ENCODE measurements at regions not wholly inside any gene's neighbourhood (a gene's known extent, or its start where the extent isn't known, plus 50 kb on each side); places are given as distances from the start of the nearest gene placed in this dataset.
A peak's percentile ranks its signal among the peaks of the same experiment; 100 is the strongest.

DNA sequence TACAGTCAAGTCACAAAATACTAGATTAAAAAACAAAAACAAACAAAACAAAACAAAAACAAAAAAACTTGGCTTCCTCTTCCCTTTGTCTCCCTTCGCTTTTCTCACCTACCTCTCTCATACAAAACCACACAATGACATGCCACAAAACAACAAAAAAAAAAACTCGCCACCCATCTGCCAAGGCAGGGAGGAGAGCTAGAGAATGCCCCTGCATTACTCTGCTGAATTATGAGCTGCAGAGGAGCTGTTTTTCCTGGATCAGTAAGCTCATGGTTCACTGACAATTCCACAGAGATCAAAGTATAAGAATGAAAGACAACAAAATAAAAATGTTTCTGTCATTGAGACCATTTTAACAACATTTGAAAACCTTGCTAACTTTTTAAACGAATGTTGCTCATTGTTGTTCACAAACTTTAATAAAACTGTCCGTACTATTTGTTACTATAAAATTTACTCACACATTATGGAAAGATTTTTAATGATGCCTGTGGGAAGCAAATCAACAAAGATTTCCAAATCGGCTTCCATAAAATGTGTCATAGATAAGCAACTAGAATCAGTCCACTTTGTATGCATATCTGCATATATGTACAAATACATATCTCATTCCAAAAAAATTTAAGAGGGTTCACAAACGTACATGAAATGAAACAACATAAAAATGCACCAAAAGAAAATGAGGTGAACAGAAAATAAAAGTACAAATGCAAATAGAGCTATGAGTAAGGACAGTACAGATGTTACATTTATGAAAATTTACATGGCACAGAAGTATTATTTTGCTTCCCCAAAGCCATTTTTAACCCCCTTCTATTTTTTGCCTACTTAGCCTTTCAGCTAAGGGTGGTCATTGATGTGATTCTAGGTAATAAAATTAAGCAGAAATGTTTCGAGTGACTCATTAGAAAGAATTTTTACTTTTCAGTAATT is 252.4 kb upstream of the FAT4 start:
- Histone ChIP-seq H2AK9ac (replicated peaks; ENCODE audit: low read depth, low read length, poor library complexity) (no peak overlapping the region), H2BK120ac (ENCODE audit: low read depth, low read length) (no peak overlapping the region), H2BK20ac (ENCODE audit: low read depth, low read length) (no peak overlapping the region), H4K20me1 (ENCODE audit: insufficient read depth, low read length) (no peaks in the 10 kb centered on the region), H2AFZ (replicated peaks; ENCODE audit: low read length, poor library complexity) (peak overlapping the region; percentile 61), H3K4me3 (ENCODE audit: insufficient read depth, low read depth, low read length) (no peak overlapping the region), H3K9me3 (ENCODE audit: control insufficient read depth, insufficient read depth, low read length) (no peaks in the 10 kb centered on the region), H3K27me3 (ENCODE audit: control insufficient read depth, insufficient read depth, low read length) (no peaks in the 10 kb centered on the region), H3K9ac (ENCODE audit: low read depth, low read length) (no peak overlapping the region), H2BK5ac (ENCODE audit: low read depth, low read length, poor library complexity, severe bottlenecking) (no peak overlapping the region), H3K4me2 (ENCODE audit: low read depth, low read length) (no peak overlapping the region), H3K56ac (ENCODE audit: extremely low read depth, insufficient read depth, low read length) (no peak overlapping the region), H3K36me3 (ENCODE audit: control insufficient read depth, insufficient read depth, low read length) (no peaks in the 10 kb centered on the region), H3K23ac (ENCODE audit: low read depth, low read length) (no peak overlapping the region; the same call in 1 of the 2 replicates), H3K4ac (ENCODE audit: low read depth, low read length) (no peak overlapping the region), H4K91ac (ENCODE audit: insufficient read depth, low read depth, low read length) (no peak overlapping the region), H2BK15ac (ENCODE audit: low read depth, low read length) (no peak overlapping the region), H4K8ac (ENCODE audit: low read depth in 2 of 2, low read length in 2 of 2) (no peak overlapping the region), H3K18ac (ENCODE audit: low read depth, low read length) (peak overlapping the region; percentile 48; the same call in 1 of the 2 replicates), H3K27ac (ENCODE audit: insufficient read depth, low read length) (no peak overlapping the region), H2AK5ac (ENCODE audit: low read depth, low read length) (no peak overlapping the region), H3K79me1 (ENCODE audit: low read depth in 1 of 2, low read length in 2 of 2) (no peaks in the 10 kb centered on the region), H3K4me1 (ENCODE audit: control insufficient read depth, insufficient read depth, low read length) (no peaks in the 10 kb centered on the region; the same call in 1 of the 2 replicates), H3K9me1 (ENCODE audit: insufficient read depth, low read length) (no peaks in the 10 kb centered on the region; the same call in 1 of the 2 replicates), H3K14ac (replicated peaks; ENCODE audit: low read depth, low read length) (no peak overlapping the region), H4K5ac (ENCODE audit: low read depth, low read length) (no peak overlapping the region)
- no TSS peak for BruUV-seq (replicated peaks)
- in situ Hi-C loops (cut with MboI; ENCODE audit: low sequenced_read_pairs) (no loop called here), dilution Hi-C loops (cut with HindIII; ENCODE audit: low sequenced_read_pairs, unreplicated experiment) (no loop called here), intact Hi-C loops (cut with micrococcal nuclease) (no loop called here)
- CTCF ChIA-PET: no interaction called here
- ATAC-seq (ENCODE audit: low read depth) (no peak), DNase-seq (no peak)
- POLR2A ChIA-PET (ENCODE audit: unreplicated experiment): no interaction called here
- 100% methylated on average over 1 of the region's 7 CpGs; no CpG with 5 or more reads in 1 of the 2 experiments for WGBS, 2 experiments (ENCODE audit: extremely low coverage in 2 of 2, insufficient read length in 1 of 2)
- TF ChIP-seq MAZ (IDR thresholded peaks at IDR 0.05; ENCODE audit: borderline replicate concordance, low read depth, low read length): no peak
- no peak for TF ChIP-seq CHD1 (IDR thresholded peaks at IDR 0.05; ENCODE audit: low read depth, low read length)
- TF ChIP-seq BHLHE40 (IDR thresholded peaks at IDR 0.05; ENCODE audit: low read depth, low read length): no peak
- TF ChIP-seq RFX5 (IDR thresholded peaks at IDR 0.05; ENCODE audit: low read depth, low read length): no peak
- no peak for TF ChIP-seq MAFK (IDR thresholded peaks at IDR 0.05; ENCODE audit: low read depth, low read length)
- TF ChIP-seq POLR2A (IDR thresholded peaks at IDR 0.05; ENCODE audit: low read depth, low read length): no peak
- TF ChIP-seq SMC3 (IDR thresholded peaks at IDR 0.05; ENCODE audit: low read depth, low read length): no peak
- TF ChIP-seq RAD21 (IDR thresholded peaks at IDR 0.05; ENCODE audit: low read length): no peak
- no peak for TF ChIP-seq FOS (IDR thresholded peaks at IDR 0.05; ENCODE audit: low read depth, low read length)
- no peak for TF ChIP-seq NFE2L2 (IDR thresholded peaks at IDR 0.05; ENCODE audit: low read depth, low read length)
- no peak for TF ChIP-seq RCOR1 (IDR thresholded peaks at IDR 0.05; ENCODE audit: insufficient replicate concordance, low read length)
- TF ChIP-seq, protein P1, sequence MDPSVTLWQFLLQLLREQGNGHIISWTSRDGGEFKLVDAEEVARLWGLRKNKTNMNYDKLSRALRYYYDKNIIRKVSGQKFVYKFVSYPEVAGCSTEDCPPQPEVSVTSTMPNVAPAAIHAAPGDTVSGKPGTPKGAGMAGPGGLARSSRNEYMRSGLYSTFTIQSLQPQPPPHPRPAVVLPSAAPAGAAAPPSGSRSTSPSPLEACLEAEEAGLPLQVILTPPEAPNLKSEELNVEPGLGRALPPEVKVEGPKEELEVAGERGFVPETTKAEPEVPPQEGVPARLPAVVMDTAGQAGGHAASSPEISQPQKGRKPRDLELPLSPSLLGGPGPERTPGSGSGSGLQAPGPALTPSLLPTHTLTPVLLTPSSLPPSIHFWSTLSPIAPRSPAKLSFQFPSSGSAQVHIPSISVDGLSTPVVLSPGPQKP (IDR thresholded peaks at IDR 0.05; ENCODE audit: borderline replicate concordance, low read depth, low read length): no peak
- no peak for TF ChIP-seq CEBPB (IDR thresholded peaks at IDR 0.05; ENCODE audit: low read depth, low read length)
- no peak for TF ChIP-seq USF2 (IDR thresholded peaks at IDR 0.05; ENCODE audit: low read depth, low read length)
- TF ChIP-seq, protein P2, sequence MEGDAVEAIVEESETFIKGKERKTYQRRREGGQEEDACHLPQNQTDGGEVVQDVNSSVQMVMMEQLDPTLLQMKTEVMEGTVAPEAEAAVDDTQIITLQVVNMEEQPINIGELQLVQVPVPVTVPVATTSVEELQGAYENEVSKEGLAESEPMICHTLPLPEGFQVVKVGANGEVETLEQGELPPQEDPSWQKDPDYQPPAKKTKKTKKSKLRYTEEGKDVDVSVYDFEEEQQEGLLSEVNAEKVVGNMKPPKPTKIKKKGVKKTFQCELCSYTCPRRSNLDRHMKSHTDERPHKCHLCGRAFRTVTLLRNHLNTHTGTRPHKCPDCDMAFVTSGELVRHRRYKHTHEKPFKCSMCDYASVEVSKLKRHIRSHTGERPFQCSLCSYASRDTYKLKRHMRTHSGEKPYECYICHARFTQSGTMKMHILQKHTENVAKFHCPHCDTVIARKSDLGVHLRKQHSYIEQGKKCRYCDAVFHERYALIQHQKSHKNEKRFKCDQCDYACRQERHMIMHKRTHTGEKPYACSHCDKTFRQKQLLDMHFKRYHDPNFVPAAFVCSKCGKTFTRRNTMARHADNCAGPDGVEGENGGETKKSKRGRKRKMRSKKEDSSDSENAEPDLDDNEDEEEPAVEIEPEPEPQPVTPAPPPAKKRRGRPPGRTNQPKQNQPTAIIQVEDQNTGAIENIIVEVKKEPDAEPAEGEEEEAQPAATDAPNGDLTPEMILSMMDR (conservative IDR thresholded peaks at IDR 0.05; ENCODE audit: low read depth, low read length): no peak

Data from IMR-90 (cell line).